Loucy (cell line): ENCODE measurements at regions not wholly inside any gene's neighbourhood (a gene's known extent, or its start where the extent isn't known, plus 50 kb on each side); places are given as distances from the start of the nearest gene placed in this dataset.

Experiments
- EZH2phosphoT487 ChIP-seq: fragments of 200-600 bp; IDR thresholded peaks from 2 replicates; pipeline ENCODE4 v1.6.1; 2018; ENCODE audit warnings: antibody characterized with exemption, mild to moderate bottlenecking, moderate library complexity, borderline replicate concordance
- TF ChIP-seq, protein P1 (sequence below): fragments of 200-600 bp; sonication (generic); conservative IDR thresholded peaks from 2 replicates; pipeline ENCODE4 v1.5.1; 2014; ENCODE audit warnings: mild to moderate bottlenecking, antibody characterized with exemption, low read length

GRCh38 chr4:184936071-184936470 lies 82.2 kb upstream of the HELT start:
- TF ChIP-seq, protein P1, sequence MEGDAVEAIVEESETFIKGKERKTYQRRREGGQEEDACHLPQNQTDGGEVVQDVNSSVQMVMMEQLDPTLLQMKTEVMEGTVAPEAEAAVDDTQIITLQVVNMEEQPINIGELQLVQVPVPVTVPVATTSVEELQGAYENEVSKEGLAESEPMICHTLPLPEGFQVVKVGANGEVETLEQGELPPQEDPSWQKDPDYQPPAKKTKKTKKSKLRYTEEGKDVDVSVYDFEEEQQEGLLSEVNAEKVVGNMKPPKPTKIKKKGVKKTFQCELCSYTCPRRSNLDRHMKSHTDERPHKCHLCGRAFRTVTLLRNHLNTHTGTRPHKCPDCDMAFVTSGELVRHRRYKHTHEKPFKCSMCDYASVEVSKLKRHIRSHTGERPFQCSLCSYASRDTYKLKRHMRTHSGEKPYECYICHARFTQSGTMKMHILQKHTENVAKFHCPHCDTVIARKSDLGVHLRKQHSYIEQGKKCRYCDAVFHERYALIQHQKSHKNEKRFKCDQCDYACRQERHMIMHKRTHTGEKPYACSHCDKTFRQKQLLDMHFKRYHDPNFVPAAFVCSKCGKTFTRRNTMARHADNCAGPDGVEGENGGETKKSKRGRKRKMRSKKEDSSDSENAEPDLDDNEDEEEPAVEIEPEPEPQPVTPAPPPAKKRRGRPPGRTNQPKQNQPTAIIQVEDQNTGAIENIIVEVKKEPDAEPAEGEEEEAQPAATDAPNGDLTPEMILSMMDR: no peak
- TF ChIP-seq EZH2phosphoT487: no peak
